NCI-H510A (cell line): ENCODE measurements at regions not wholly inside any gene's neighbourhood (a gene's known extent, or its start where the extent isn't known, plus 50 kb on each side); places are given as distances from the start of the nearest gene placed in this dataset.

Experiments used
- DNase-seq: peaks from one replicate; lab custom pipeline; 2025; lab: John Stamatoyannopoulos, UW

DNA sequence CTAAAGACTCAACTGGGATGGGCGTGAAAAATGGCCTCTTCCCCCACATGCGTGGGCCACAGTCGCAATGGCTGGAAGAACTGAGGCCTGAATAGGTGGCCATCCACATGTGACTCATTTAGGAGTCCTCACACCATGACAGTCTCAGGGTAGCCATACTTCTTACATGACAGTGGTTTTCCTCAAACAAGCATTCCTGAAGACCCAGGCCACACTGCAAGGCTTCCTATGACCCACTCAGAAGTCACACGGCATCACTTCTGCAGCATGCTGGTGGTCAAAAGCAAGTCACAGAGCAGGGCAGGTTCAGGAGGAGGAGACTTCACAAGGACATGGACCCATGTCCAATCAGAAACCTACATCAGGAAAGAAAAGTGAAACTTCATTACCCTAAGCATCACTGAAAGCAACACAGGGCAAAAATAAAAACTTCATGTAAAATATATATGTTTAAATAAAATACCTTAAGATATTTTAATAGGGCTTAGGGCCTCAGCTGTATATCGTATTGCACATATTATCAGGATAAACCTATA is 257.1 kb downstream of the OPA1 start:
- DNase-seq: no peak

DNA sequence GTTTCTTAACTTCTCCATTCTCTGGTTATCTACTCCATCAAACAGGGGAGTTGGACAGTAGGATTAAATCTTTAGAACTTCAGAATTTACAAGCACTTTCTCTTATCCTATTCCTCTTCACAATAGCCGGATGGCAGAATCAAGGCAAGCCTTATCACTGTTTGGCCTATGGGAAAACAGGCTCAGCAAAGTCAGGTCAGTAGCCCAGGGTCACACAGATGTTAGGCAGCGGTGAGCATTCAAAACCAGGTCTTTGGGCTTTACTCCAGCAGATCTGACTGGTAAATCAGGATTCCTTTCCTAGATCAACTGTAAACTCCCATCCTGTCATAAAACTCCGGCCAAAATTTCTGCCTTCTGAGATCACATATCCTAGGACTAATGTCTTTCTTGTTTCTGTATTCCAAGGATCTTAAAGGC is 258.4 kb downstream of the OPA1 start:
- no peak for DNase-seq

DNA sequence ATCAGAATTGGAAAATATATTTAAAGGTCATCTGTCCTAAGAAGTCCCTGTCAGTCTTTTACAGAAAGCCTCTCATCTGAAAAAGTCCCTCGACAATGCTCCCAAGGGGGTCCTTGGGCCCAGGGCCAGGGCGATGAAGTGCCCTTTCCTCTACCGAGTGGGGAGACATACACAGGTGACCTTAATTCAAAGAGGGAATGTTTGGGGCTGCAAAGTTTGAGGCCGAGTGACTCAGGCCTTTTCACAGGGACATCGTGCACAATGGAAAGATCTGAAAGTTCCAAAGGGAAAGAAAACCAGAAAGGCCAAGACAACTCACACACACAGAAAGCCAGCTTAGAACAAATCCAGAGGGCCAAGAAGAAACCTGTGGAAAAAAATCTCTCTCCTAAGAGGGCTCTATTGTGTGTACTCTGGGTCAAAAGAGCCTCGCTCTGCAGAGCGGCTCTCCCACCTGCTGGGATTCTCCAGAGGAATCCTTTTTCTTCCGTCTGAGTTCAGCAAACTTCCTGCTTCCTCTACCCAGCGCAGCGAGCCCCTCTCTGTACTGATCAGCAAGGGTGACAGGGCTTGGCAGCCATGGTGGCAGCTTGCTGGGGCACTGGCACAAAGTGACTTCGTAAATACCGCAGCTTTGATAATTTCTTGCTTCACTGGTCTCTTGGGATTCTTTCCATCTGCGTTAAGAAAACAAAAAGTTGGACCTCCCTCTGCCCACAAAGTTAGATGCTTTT is 259.1 kb downstream of the OPA1 start:
- DNase-seq: no peak

DNA sequence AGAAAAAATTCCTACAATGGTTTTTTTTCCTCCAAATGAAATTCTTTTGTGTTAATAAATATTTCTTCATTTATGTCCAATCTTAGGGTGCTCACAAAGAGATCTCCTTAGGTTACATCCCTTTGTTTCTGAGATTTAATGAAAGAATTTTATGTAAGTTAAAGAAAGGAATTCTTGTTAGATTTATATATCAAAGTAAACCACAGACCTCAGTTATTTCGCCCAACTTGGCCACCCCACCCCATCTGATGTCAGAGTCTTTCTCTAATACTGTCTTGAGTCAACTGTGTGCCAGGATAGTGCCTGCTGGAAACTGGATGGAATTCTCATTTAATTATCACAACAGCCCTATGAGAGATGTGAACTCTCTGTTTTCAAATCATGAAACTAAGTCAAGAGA is 259.9 kb downstream of the OPA1 start:
- no peak for DNase-seq

DNA sequence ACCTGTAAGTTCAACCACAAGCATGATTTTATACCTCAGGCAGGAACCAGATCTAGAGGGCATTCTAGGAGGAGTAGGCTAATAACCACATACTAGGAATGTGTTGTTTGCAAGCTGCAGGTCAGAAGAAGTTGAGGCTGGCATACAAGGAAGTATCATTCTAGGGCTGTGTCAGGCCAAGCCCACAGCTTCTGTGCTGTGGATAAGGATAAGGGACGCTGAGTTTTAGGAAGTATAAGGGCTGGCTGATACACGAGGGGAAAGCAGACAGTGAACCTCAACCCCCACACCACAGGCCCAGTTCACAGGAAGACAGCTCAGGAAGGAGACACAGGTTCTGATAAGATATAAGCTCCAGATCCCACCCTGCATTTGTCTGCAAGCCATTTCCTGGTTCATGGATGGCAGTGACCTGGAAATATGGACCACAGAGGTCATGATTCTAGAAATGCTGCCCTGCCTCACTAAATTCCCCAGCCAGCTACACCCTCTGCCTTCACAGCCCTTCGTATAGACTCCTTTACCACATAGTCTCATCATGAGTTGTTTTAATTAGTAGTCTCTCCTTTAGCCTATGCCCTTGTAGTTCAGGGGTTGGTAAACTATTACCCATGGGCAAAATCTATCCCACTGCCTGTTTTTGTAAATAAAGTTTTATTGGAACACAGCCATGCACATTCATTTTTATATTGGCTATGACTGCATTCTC is 260.7 kb downstream of the OPA1 start:
- no peak for DNase-seq

DNA sequence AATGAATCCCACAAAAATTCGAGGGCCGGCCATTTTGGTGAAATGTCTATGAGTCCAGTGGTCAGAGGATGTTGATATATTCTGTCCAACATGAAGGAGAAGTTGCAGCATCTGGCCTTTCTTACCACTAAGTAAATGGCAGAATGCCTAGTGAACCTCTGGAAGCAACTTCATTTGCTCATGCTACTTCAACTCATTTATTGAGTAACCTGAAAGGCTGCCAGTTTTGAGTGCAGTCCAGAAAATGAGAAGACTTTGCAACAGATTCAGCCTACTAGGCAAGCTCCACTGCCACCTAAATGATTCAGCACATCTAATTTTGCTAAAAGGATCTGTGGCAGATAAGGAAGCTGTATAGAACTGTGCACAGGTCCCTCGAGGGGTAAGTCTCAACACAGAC is 265.0 kb downstream of the OPA1 start:
- no peak for DNase-seq

DNA sequence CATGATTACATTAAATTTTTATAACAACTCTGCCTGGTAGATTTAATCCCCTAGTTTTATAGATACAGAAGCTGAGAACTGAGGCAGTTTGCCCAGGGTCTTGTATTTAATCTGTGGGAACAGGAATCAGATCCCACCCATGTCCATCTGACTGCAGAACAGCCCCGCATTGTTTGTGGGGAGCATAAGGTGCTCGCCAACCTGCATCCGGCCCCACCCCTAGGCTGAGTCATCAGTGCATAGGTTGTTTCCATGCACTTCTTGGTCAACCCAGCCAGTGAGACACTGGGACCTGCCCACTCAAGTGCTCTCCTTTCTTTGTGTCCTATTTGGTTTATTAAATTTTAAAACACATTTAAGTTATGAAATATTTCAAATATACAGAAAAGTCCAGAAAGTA is 266.2 kb downstream of the OPA1 start:
- DNase-seq: no peak

DNA sequence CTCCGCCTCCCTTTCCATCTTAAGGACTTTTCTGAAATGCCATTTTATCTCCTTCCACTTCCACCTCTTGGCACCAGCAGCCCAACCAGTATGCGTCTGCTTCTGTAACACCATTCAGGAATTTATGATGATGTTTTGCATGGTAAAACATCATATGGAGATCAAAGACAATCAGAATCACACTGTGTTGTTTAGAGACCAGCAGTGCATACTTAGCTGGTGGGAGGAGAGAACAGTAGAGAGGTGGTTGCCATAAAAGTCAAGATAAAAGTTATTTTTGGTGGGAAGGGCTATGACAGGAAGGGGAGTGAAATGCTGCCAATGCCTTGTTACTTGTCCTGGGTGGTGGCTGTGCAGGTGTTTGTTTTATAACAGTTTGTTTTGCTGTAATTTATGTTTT is 268.0 kb downstream of the OPA1 start:
- DNase-seq: no peak

DNA sequence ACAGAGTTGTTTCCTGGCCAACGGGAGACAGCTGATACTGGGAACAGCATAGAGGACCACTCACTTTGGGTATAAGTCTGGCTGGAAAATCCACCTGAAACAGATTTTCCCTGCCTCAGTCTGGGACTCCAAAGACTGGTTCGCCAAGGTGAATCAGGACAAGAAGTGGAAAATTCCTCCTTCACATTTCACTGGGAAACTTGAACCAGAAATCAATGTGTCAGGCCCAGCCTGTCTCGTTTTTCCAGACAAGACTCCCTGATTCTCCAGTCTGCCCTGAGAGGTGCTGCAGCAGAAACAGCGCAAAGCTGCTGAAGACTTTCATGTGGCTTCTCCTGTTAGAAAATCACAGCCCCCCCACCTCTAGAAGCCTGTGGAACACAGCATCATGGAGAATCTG is 269.8 kb downstream of the OPA1 start:
- DNase-seq: no peak

DNA sequence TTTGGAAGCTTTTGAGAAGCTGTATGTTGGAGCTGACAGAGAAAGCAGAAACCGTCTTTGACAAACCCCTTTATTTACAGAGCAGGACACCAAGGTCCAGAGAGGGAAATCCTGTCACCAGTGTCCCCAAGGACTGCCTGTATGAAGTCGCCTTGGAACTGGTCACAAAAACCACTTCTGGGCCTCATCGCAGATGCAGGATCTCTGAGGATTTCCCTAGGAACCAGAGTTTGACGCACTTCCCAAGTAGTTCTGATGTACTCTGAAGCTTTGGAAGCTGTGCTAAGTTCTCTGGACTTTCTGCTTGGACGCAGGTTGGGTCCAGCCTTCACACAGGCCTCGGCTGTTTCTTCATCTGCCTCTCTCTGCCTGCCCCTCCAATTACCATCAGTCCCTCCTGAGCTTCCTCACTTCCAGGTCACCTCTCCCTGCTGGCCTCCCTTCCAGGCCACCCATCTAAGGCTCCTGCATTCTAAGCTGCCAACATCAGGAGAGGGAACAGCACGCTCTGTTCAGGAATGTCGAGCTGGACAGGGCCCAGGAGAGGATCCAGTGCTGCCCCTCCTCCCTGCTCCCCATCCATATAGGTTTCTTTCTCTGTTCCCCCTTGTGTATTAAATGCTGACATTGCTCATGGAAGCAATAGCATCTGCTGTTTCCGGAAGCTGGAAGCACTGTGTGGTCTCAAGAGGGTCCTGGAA is 270.8 kb downstream of the OPA1 start:
- no peak for DNase-seq

DNA sequence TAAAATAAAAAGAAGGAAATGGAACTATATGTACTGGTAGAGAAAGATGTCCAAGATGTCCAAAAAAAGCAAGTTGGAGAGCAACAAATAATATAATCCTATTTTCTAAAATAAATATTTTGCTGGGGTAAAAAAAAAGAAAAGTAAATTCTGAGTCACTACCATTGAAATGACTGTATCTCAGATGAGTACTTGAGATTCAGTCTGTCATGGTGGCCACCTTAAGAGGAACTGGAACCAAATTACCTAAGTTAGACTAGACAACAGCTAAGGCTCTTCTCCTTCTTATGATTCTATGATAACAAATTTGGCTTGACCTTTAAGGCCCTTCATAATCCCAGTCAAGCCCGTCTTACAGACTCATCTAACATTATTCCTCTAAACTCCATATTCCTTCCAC is 270.6 kb upstream of the HES1 start:
- no peak for DNase-seq

DNA sequence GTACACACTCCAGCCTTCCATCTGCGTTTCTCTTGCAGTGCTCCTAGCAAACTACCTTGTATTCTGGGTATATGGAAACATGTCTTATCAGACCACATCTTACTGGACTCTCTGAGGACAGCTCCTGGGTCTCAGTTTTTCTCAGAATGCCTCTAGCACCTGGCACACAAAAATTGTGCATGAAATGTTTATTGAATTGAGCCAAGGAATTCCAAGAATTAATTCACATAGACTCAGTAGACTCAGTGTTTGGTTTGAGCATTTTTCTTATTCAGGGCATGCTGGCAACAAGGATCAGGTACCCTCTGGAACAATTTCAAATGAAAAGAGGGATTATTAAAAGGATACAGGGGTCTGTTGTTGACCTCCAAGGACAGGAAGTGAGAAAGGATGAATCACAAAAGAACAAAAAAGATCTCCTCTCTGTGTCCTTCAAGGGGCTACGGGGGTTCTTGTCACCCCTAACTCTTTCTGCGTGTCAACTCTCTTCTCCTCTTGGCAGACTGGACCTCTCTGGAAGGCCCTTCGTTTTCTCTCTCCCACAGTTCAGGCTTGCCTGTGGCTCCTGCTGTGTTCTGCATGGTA is 270.0 kb upstream of the HES1 start:
- no peak for DNase-seq

DNA sequence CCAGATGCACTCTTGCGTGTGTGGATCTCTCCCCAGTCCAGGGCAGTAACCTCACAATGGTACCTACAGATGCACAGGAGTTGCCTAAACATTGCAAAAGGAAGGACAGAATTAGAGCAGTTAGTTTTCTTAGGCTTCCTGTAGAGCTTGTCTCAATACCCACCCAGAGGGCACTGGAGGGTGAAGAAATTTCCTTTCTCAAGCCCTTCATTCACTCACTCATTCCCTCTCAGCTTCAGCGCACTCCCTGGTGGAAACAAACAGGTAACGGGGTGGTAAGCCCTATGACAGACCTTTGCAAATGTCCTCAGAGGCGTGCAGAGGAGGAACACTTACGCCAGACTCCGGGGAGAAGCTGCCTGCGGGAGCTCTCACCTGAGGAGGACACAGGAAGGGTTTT is 267.4 kb upstream of the HES1 start:
- no peak for DNase-seq

DNA sequence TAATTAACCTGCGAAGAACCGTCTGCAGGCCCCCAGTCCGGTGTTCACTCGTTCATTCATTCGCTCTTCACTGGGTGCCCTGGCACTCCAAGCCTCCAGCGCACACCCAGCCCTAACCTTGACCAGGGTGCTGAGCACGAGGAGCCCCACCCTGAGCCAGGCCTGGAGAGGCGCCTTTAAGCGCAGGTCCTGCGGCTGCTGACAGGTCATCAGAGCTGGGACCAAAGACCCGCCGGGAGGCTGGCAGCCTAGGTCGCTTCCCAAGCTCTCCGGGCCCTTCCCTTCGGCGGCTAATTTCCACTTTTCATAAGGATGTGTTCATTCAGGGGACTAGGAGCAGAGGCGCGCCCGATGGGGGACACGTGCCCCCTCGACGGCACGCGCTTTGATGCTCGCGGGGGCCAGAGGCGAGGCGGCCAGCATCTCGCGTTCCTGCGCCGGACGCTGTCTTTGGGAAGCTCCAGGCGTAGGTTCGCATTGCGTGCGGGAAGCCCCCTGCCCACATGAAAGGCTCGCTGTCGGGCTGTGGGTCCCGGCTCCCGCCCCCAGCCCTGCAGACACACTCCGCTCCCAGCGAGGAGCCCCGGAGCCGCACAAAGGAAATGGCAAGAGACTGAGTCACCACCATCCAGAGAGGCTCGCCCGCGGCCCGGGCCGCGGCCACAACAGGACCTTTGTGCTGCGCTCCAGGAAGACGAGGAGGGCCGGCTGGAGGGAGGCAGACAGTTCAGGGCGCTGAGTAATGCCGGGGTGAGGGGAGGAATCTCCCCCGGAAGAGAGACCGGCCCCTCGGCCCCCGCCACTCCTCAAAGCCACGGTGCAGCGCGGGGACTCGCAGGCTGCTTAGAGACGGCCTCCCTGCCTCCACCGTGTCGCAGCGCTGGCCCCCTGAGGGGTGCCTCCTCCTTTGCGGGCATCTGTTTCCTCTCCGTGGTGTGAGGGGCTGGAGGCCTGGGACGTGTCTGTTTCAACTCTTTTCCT is 266.4 kb upstream of the HES1 start:
- DNase-seq: no peak

DNA sequence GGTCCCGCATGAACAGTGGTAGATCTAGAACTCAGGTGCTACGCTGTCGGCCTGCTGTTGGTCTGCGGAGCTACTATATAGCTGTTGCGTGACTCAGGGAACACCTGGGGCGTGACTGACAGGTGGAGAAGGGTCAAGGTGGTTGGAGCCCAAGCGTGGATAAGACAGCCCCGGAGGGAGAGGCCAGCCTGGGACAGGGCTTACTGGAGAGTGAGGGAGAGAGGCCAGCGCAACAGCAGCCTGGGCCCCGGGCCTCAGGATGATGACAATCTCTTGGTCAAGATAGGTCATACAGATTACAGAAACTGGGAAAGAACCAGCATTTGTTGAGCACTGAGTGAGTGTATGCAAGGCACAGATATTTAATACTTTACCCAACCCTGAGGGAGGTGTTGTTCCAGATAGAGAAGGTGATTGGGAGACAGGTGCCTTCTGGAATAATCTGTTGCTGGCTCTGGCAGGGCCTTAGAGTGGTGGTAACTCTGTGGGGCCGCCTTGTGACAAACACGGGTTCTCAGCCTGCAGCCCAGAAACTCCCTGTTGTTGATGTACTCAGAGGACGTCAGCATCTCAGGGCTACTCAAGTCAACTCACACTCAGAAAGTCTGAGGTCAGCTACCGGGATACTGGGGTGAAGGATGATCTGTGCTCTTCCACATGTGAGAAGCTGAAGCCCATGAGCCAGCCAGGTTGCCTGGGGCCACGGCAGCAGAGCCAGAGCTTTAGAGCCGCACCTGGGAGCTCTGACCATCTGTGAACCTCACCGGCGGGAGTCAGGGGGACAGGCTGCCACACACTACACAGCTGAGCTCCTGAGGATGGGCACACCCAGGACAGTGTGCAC is 265.4 kb upstream of the HES1 start:
- no peak for DNase-seq

DNA sequence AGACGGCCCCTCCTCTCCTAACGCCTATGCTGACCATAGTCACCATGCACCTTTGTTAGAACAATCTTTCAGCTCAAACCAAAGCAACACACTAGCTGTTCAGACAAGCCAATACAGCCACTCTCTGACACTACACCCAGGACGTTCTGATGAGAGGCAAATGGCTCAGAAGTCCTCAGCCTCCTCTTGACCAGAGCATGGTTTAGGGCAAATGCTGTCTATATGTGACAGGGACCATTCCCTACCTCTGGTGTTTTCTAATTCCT is 264.8 kb upstream of the HES1 start:
- DNase-seq: no peak

DNA sequence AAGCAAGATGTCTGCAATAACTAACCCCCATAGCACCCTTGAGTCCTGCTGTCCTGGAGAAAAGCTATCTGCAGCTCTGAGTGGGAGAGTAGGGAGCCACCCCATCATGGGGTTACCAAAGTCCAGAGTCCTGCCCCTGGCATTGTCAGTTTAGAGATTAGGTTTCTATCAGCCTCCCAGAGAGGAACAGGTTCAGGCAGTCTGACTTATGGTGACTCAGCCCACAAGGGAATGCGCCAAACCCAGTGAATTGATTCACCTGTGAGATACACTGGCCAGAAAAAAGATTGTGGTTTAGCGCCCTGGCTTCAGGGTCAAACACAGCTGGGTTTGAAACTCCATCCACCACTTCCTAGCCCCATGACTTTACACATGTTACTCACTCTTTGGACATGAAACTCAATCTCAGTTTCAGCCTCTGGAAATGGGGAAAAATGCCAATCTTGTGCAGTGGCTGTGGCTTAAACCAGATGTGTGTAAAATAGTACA is 263.6 kb upstream of the HES1 start:
- peak; percentile 28 for DNase-seq

DNA sequence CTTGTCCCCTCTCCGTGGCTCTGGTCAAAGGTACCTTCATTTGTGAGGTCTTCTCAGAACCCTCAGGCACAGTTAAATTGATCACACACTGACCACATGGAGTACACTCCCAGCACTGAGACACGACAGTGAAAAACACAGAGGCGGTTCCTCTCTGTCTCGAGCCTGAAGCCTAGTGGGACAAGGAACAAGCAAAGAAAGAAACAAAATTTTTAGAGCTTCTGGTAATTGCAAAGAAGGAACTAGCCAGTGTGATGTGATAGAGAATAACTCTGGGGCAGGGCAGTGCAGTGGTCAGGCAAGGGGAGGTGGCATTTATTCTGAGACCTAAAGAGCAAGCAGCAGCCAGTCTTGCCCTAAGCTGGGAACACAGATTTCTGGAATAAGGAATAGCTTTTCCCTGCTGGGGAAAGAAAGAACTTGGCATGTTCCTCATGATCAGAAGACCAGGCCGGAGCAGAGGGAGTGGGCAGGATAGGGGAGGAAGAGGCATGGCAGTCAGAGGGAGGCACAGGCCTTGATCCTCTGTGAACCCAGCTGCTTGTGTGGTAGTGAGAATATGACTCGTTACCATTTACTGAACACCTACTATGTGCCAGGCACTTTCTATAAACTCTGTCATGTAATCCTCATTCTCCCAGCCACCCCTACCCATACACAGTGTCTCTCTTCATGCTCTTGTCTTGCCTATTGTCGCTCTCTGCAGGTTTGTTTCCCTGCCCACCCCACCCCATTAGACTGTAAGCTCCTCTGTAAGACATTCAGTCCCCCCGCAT is 262.3 kb upstream of the HES1 start:
- DNase-seq: no peak

DNA sequence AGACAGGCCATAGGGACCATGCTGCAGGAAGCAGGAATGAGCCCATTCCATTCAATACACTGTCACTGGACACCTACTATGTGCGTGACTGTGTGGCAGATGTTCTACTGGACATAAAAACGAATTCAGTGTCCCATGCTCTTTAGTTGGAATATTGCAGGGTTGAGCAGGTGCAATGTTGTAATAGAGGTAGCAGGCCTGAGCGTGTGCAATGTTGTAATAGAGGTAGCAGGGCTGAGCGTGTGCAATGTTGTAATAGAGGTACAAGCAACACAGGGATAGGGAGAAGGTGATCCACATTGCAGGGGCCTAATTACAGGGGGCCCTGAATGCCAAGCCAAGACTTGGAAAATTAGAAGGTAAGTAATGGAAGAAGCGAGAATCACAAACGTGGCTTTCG is 261.4 kb upstream of the HES1 start:
- DNase-seq: no peak
